ENCODE measurements at regions not wholly inside any gene's neighbourhood (a gene's known extent, or its start where the extent isn't known, plus 50 kb on each side); places are given as distances from the start of the nearest gene placed in this dataset.

DNA sequence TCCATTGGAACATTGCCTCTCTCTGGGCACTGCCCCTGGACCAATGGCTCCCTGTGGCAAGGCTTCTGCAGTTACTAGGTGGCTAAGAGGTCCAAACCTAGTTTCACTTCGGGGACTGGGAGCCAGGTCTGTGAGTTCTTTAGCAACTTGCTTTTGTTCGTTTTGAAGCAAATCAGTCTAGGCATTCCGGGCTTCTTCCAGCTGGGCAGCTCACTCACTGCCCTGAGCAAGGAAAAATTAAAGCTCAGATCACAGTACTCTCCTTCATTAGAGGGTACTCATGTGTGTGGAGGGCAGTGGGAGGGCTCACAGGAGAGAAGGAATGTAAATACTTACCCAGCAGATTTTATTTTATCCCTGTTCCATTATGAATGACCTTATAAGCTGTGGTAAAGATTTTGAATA lies 80.3 kb downstream of the SPP2 start:
- DNase-seq = peak in 22 of 42 donors; percentile 4 to 67 (median 33)
- intact Hi-C loops (cut with DNase I) = loop anchor here (10.0 kb wide), 1 partner anchor 414 kb away; no protein-coding TSS in a partner anchor

DNA sequence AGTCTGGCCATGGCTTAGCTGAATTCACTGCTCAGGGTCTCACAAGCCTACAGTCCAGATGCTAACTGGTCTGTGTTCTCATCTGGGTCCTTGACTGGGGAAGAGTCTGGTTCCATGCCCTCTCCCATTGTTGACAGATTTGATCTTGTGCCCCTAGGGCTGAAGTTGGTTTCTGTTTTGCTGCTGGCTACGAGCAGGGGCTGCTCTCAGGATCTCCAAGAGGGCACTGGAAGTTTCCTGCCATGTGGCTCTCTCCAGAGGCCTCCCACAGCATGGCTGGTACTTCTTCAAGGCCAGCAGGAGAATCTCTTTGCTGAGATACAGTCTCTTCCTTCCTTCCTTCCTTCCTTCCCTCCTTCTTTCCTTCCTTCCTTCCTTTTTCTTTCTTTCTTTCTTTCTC lies 78.1 kb downstream of the SPP2 start:
- intact Hi-C loops (cut with DNase I) = no loop called here
- no peak for DNase-seq

Measured in head of caudate nucleus (tissue), 42 donors.